Endothelial cell (in vitro differentiated cells): ENCODE measurements at regions not wholly inside any gene's neighbourhood (a gene's known extent, or its start where the extent isn't known, plus 50 kb on each side); places are given as distances from the start of the nearest gene placed in this dataset.
A peak's percentile ranks its signal among the peaks of the same experiment; 100 is the strongest.

Experiments used
- DNase-seq: peaks from one replicate; pipeline ENCODE4 v3.0.0; 2021; ENCODE audit warnings: low spot score
- H3K27ac Mint-ChIP-seq: one replicate; pipeline ENCODE4 v1.8.0; 2021; ENCODE audit warnings: mixed read lengths, inconsistent platforms; ENCODE audit not compliant: unreplicated experiment
- H3K27me3 Mint-ChIP-seq: one replicate; pipeline ENCODE4 v1.8.0; 2021; ENCODE audit warnings: mild to moderate bottlenecking, moderate library complexity, mixed read lengths, inconsistent platforms; ENCODE audit not compliant: unreplicated experiment
- H3K36me3 Mint-ChIP-seq: one replicate; pipeline ENCODE4 v1.8.0; 2021; ENCODE audit warnings: mild to moderate bottlenecking, low read depth, mixed read lengths, inconsistent platforms; ENCODE audit not compliant: unreplicated experiment
- H3K4me1 Mint-ChIP-seq: one replicate; pipeline ENCODE4 v1.8.0; 2021; ENCODE audit warnings: mild to moderate bottlenecking, mixed read lengths, inconsistent platforms; ENCODE audit not compliant: unreplicated experiment
- H3K4me3 Mint-ChIP-seq: one replicate; pipeline ENCODE4 v1.8.0; 2021; ENCODE audit warnings: mild to moderate bottlenecking, mixed read lengths, inconsistent platforms; ENCODE audit not compliant: unreplicated experiment
- H3K9me3 Mint-ChIP-seq: one replicate; pipeline ENCODE4 v1.8.0; 2021; ENCODE audit warnings: mixed read lengths, inconsistent platforms; ENCODE audit not compliant: unreplicated experiment
- TF ChIP-seq, protein P1 (sequence below): fragments of 200-600 bp; sonication (generic); IDR thresholded peaks from one replicate; pipeline ENCODE4 v1.5.0; 2021; ENCODE audit warnings: antibody characterized with exemption; ENCODE audit not compliant: unreplicated experiment

DNA sequence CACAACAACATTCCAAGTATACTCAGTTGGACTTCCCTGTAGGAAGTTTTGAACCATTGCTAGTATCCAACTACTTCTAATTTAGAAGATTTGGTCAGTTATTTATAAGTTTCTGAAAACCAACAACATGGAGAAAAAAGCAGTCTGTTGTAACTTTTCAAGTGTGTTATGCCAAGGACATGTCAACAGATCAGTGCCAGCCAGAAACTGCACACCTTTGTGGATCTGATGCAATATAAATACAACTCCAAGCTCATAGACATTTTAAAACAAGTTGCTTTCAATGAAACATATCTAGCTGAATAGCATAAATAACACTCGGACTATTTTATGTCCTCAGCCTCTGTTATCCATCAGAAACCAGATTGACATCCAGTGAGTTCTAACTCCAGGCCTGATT, 58.3 kb upstream of the CARMIL1 start:
- H3K4me3 Mint-ChIP-seq = no peak overlapping the region
- no peaks in the 10 kb centered on the region for H3K36me3 Mint-ChIP-seq
- peaks cover 2% of the 10 kb centered on the region for H3K27me3 Mint-ChIP-seq
- no peak for DNase-seq
- TF ChIP-seq, protein P1, sequence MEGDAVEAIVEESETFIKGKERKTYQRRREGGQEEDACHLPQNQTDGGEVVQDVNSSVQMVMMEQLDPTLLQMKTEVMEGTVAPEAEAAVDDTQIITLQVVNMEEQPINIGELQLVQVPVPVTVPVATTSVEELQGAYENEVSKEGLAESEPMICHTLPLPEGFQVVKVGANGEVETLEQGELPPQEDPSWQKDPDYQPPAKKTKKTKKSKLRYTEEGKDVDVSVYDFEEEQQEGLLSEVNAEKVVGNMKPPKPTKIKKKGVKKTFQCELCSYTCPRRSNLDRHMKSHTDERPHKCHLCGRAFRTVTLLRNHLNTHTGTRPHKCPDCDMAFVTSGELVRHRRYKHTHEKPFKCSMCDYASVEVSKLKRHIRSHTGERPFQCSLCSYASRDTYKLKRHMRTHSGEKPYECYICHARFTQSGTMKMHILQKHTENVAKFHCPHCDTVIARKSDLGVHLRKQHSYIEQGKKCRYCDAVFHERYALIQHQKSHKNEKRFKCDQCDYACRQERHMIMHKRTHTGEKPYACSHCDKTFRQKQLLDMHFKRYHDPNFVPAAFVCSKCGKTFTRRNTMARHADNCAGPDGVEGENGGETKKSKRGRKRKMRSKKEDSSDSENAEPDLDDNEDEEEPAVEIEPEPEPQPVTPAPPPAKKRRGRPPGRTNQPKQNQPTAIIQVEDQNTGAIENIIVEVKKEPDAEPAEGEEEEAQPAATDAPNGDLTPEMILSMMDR = no peak
- H3K9me3 Mint-ChIP-seq = no peaks in the 10 kb centered on the region
- H3K27ac Mint-ChIP-seq = no peak overlapping the region
- H3K4me1 Mint-ChIP-seq = peaks cover 35% of the 10 kb centered on the region

- TF ChIP-seq, protein P1 = no peak
- Mint-ChIP-seq H3K27me3 (peaks cover 2% of the 10 kb centered on the region), H3K4me3 (no peak overlapping the region), H3K4me1 (peaks cover 35% of the 10 kb centered on the region), H3K9me3 (no peaks in the 10 kb centered on the region), H3K27ac (no peak overlapping the region), H3K36me3 (no peaks in the 10 kb centered on the region)
- DNase-seq = no peak
Measured at GRCh38 chr6:25222006-25222678, 57.0 kb upstream of the CARMIL1 start.

GRCh38 chr6:25223490-25223991, 55.6 kb upstream of the CARMIL1 start:
- TF ChIP-seq, protein P1 = peak; percentile 90
- Mint-ChIP-seq H3K9me3 (no peaks in the 10 kb centered on the region), H3K36me3 (no peaks in the 10 kb centered on the region), H3K4me1 (peaks cover 34% of the 10 kb centered on the region), H3K4me3 (no peak overlapping the region), H3K27me3 (peaks cover 2% of the 10 kb centered on the region), H3K27ac (no peak overlapping the region)
- DNase-seq = peak; percentile 66

DNA sequence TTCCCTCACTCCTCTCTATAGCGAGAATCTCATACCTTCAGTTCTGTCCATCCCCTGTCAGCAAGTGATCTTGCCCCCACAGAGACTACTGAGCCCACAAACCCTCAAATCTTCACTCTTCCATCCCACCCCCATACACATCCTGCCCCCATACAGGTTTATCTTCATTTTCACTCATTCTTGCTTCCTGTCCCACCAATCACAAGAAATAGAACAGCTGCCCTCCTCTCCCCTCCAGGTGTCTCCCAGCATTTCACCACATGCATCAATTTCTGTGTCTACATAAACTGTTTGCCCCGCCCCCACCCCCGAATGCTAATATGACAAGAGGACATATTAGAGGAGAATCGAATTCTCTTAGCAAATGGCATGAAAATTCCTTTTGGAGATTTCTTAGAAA, 54.9 kb upstream of the CARMIL1 start:
- no peak overlapping the region for H3K4me3 Mint-ChIP-seq
- peaks cover 27% of the 10 kb centered on the region for H3K4me1 Mint-ChIP-seq
- peaks cover 2% of the 10 kb centered on the region for H3K27me3 Mint-ChIP-seq
- TF ChIP-seq, protein P1 = no peak
- no peaks in the 10 kb centered on the region for H3K9me3 Mint-ChIP-seq
- no peaks in the 10 kb centered on the region for H3K36me3 Mint-ChIP-seq
- H3K27ac Mint-ChIP-seq = no peak overlapping the region
- no peak for DNase-seq

DNA sequence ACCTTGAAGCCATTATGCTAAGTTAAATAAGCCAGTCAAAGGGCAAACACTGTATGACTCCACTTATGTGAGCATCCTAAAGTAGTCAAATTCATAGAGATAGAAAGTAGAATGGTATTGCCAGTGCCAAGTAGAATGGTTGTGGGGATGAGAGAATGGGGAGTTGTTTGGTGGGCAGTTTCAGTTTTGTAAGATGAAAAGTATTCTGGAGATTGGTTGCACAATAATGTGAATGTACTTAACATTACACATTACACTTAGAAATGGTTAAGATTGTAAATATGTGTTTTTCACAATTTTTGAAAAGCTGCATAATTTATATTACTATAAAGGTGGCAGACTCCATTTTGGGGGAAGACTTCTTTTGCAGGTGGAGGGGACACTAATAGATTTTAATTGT, 51.3 kb upstream of the CARMIL1 start:
- Mint-ChIP-seq H3K4me3 (no peak overlapping the region), H3K4me1 (peaks cover 13% of the 10 kb centered on the region), H3K27me3 (peaks cover 2% of the 10 kb centered on the region), H3K9me3 (no peaks in the 10 kb centered on the region), H3K36me3 (no peaks in the 10 kb centered on the region), H3K27ac (no peak overlapping the region)
- DNase-seq = no peak
- TF ChIP-seq, protein P1 = no peak
